NCI-H2081 treated with DMSO at 0.1 percent for 48 hours (cell line): ENCODE measurements at regions not wholly inside any gene's neighbourhood (a gene's known extent, or its start where the extent isn't known, plus 50 kb on each side); places are given as distances from the start of the nearest gene placed in this dataset.

Experiments
- DNase-seq: peaks from one replicate; lab custom pipeline; 2025; lab: John Stamatoyannopoulos, UW

DNA sequence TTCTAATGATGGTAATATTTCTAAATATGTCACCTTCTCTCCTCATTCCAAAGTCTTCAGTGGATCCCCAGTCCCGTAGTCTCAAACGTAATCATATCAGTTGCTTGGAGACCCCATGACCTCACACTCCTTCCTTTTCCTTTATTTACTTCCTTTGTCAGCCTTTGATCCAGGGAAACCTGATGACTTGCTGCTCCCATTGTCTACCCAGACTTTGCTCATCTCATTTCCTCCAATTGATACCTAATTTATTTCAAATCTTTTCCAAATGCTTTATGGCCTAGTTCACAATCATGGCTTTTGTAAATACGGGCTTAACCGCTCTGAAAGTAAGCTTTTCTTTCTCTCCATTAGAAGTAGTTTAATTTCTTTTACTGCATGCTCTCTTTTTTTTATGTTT is 402.4 kb upstream of the CYRIA start:
- no peak for DNase-seq

DNA sequence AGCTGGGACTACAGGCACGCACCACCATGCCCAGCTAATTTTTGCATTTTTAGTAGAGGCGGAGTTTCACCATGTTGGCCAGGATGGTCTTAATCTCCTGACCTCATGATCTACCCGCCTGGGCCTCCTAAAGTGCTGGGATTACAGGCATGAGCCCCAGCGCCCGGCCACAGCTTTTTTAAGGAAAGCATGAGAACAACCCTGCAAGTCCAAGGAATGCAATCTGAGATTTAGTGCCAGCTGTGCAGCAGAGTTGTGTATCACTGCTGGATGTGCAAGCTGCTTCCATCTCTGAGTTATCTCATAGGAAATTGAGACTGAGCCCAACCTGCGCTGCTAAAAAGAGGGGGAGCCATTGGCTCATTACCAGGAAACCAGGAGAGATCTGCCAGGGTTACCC is 399.9 kb upstream of the CYRIA start:
- DNase-seq, result no peak

DNA sequence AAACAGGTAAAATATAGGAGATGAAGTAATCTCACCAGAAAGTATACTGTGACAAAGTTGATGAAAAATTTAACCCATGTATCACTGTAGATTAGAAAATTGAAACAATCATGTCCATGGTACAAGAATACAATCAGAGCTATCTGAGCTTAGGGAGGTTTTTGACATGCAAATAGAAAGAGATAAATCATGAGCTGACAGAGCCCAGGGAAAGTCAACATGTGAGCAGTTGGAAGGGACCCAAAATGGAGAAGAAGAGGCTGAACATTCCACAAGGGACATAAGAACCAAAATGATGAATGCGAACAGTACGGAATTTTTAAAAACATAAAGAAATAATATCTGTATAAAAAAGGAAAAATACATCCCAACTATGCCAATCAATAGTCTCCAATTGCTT is 395.4 kb upstream of the CYRIA start:
- DNase-seq, result no peak

DNA sequence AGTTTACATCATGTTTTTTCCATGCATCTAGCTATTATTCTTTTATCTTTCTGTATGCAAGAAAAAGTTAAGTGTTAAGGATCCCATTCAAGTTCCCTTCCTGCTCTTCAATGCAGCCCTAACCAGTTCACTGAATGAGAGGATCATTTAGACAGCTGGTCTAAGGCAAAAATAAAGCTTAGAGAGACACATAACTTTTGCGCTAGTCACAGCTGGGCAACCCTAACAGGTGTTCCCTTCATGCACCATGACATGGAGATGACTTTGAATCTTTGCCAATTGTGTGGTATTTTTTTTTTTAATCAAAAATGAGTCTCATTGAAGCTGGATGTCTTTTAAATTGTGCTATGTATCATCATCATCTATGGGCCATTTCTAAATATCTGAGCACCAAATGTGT is 393.8 kb upstream of the CYRIA start:
- DNase-seq, result no peak

DNA sequence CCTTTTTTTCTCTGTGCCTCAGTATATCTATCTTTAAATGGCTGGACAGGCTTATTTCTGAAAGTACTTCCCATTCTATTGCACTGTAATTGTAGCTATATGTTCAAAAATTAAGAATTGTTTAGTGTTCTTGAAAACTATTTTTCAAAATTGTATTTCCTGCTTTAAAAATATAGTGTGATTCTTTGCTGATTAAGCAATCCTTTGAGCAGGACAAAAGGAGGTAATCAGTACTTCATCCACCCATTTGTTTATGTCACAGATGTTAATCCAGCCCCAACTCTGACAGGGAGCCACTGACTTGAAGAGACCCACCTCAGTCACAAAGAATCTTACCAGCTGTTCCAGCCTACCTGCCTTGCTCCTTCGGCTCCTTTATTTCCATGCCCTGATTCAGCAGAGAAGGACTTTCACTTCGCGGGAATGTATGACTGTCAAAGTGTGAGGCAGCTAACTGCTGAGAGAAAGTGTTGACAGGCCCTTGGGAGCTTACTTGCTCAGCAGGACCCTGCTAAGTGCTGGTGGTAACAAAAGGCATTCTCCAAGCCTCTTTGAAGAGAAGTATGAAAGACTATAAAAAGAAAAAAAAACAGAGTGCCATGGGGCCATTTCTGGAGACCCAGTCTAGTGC is 393.3 kb upstream of the CYRIA start:
- no peak for DNase-seq

DNA sequence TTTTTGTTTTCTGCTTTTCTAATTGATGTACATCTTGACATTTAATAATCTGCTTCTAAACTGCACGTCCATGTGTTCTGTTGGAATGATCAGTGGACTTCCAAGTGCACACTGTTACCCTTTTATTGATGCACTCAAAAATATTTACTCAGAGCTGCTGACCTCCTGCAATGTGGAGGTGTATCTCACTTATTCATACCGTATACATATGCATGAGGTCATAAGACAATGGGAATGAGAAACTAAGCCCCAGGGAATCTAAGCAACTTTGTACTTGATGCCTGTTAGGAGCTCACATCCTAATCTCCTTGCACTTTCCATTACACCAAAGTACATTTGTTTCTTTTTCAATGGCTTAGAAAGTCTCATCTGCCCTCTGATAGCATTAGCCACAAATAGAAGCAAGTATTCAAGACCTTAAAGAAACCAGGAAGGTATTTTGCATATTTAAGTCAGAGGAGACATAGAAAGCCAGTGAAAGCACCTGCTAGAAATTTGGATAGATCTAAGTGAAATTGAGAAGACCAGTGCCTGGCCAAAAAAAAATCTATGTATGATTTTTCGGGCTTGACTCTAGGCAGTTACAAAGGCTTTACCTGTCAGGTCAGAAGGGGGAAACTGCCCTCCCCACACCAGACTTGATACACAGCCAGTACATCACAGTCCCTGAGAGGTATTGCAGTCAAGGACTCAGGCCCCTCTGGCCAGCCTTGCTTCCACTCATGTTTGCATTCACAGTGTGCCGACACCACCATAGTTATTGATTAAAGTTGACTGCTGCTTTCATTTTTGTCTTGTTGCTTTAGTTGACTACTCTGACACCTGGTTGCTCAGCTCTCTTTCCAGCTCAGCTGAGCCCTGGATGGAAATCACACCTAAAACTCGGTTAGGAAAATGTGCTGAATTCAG is 391.7 kb upstream of the CYRIA start:
- no peak for DNase-seq

DNA sequence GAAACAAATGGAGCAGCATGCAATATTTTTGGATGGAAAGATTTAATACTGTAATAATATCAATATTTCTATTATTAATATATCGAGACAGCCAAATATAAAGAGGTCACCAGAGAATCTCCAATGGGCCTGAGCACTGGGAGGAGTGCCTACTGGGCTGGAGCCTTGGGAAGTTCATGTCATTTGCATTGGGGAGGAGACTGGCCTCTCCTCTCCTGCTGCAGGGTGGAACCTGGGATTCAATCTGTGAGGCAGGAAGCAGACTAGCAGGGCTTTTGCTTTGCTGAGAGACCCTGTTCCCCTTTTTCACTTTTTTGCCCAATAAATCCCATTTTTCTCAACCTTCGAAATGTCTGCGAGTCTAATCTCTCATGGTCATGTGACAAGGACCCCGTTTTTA is 390.6 kb upstream of the CYRIA start:
- DNase-seq, result no peak

DNA sequence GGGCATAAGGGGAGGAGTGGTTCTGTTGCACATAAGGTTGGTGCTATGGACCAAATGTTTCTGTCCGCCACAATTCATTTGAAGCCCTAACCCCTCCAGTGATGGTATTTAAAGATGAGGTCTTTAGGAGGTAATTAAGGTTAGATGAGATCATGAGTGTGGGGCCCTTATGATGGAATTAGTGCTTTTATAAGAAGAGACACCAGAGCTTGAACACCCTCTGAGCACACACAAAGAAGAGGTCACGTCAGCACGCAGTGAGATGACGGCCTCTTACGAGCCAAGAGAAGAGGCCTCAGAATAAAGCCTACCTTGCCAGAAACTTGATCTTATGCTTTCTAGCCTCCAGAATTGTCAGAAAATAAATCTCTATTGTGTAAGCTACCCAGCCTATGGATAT is 386.4 kb upstream of the CYRIA start:
- no peak for DNase-seq

DNA sequence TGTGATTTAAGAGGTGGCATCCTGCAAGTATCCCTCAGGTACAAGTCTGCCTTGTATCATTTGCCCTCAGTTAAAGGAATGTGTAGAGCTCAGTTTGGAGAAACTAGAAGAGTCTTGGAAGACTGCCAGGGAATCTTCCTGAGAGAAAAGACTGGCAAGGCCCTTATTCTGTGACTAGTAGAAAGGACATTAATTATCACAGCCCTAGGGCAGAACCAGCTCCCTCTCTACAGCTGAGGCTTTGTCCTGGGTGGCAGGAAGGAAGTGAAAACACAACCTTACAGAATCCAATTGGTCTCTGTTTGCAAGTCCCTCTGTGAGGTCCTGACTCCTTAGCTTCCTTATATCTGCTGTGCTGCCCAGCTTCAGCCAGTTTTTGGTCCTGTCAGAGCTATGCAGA is 385.9 kb upstream of the CYRIA start:
- DNase-seq, result no peak

DNA sequence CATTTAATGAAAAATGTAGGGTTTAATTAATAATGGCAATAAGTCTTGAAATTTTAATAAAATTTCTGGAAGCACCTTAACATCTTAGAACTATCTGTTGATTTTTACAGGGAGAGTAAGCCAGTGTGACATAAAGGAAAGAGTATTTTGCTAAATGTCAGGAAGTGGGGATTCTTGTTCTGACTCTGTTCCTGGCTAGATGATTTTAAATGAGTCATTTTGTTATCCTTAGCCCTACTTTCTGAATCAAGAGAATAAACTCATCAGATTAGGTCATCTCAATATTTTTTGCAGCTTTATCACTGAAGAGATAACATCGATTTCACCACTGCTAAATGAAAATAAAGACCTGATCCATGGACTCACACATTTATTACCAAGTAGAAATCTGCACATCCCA is 377.5 kb upstream of the CYRIA start:
- no peak for DNase-seq

DNA sequence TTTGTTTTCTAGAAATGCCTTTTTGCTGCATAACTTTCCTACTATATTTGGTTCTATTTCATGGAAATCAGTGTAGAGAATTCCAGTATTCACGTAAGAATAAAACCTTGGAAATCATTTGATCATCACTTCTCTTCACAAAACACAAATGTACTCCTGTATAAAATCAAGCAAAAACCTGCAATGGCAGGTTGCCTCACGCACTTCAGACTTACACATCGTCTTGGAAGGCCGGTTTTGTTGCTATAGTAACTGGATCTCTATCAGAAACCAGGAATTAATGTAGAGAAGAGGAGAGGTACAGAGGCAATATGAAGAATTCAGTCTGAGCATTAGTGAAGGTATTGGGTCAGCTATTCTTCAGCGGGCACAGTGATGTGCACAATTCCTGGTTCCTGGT is 370.7 kb upstream of the CYRIA start:
- no peak for DNase-seq

DNA sequence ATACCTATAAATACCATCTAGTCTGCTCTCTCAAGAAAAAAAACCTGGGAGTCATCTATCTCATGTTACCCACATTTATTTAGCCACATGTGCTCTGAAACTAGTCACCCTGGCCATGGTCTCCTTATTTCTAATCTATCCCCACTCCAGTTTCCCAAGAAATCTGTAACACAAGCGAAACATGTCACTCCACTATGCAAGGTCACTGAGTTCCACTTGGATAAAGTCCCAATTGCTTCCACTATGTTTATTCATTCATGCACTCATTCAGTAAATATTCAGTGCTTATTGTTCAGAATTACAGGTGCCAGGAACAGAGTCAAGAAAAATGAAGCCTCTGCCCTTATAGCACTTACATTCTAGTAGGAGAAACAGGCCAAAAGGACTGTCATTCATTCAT is 369.4 kb upstream of the CYRIA start:
- DNase-seq, result no peak

DNA sequence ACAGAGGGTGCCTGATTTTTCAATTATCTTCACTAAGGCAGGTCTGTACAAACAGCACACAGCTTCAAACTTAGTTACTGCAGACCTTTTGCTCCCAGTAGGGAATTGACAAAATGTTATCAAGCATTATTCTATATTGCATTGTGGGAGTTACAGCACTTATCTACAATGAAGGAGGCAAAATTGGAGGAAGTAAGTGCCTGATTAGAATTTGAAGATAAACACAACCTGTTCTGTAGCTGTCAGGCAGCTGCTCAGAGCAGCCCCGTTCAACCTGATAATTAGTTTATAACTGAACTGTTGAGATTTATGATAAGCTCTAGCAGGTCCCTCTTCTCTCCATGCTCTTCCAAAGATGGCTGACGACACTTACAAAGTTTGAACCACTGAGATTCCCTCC is 364.4 kb upstream of the CYRIA start:
- DNase-seq, result no peak

DNA sequence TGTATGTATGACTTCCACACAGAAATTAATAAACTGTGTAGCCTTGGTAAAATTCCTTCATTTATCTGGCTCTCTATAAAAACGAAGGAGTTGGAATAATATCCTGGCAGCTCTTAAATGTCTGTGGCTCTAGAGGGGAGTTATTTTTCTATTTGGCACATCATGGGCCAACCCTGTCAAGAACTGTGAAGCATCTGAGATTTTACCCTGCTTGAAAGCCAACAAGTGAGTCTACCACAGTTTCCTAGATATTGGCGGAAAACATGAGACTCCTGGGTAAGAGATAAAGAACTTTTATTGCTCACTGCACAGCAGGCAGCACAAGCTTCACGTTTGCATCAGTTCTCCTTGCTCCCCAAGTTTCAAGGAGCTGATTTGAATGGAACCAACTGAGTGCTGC is 346.7 kb upstream of the CYRIA start:
- no peak for DNase-seq

DNA sequence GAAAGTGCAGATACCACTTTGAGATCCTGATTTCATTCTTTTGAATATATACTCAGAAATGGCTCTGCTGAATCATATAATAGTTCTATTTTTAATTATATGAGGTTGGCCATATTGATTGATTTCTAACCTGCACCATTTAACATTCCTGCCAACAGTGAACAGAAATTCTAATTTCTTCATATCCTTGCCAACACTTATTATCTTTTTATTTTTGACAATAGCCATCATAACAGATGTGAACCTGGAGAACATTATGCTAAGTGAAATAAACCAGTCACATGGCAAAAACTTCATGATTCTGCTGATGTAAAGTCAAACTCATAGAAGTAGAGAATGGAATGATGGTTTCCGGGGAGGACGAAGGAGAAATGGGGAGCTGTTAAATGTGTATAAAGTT is 344.5 kb upstream of the CYRIA start:
- DNase-seq, result no peak

DNA sequence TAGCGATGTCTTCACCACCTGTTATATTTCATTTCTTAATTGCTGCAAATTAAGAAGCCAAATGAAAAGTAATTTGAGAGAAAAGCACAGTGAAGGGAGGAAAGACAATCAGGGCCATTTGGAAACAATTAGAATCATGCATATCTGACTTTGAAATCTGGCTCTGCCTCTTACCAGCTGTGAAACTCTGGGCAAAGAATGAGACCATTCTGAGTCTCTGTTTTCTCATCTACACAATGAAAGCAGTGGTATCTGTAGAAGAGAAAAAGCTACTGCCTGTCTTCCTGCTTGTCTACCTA is 334.5 kb upstream of the CYRIA start:
- DNase-seq, result no peak

DNA sequence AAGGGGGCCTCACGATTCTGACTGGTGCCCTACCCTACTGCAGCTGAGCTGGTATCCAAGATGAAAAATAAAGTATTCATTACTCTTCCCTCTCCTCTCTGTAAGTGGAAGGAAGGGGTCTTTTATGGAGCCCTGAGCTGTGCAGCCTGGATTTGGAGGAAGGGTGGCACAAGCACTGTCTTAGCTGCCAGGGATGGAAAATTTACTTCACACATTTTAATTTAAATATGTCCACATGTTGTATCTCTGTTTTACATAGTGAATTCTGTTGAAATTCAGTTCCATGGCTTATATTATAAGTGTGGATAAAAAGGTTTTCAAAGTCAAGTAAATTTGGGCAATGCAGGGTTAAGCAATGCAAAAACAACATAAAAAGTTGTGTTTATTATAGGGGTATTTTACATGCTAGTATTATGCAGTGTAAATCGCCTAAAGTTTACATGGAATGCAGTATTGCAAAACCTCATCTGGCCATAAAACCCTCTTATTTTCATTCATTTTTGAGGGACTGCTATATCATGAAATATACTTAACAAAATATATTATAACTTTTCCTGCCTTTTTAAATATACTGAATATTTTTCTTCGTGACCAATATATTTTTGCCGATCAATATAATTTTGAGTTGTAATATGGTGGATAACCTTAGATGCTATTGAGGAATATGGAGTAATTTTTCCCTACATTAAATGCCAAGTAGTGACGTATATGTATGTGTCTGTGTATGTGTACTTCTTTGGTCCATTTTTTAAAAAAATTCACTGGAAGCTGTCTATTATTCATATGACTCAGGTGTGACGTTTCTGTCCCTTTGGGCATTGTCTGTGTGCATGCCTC is 333.9 kb upstream of the CYRIA start:
- no peak for DNase-seq

DNA sequence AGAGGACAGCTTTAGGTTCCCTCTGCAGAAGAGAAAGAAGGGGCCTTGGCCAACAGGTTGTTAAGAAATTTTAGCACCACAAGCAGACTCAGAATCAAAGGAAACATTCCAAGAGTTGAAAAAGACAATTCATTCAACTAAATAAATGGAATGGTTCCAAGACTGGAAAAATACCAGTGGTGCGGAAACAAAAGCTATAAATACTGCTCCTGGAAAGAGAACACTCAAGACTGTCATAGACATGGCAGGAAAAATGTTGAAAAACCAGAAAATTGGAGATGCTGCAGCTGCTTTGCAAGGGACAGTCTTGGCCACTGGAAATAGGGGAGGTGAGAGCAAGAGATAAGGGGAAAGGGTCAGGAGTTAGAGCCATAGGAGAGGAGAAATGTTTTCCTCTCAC is 312.7 kb upstream of the CYRIA start:
- DNase-seq, result no peak

DNA sequence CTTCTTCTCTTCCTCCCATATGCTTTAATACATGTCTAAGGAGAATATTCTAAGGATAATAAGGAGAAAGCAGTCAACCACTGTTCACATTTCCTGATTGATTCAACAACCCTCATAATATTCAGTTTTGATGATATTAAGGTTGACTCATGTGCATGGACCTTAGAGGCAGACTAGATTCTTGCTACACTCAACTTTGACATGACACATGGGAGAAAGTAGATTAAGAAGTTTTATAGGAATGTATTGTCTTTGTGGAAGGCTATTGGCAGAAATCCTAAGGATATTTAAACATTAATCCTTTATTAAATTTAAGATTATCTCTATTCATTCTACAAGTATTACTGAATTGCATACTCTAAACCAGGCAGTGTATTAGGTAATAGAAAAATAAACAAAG is 309.1 kb upstream of the CYRIA start:
- no peak for DNase-seq

DNA sequence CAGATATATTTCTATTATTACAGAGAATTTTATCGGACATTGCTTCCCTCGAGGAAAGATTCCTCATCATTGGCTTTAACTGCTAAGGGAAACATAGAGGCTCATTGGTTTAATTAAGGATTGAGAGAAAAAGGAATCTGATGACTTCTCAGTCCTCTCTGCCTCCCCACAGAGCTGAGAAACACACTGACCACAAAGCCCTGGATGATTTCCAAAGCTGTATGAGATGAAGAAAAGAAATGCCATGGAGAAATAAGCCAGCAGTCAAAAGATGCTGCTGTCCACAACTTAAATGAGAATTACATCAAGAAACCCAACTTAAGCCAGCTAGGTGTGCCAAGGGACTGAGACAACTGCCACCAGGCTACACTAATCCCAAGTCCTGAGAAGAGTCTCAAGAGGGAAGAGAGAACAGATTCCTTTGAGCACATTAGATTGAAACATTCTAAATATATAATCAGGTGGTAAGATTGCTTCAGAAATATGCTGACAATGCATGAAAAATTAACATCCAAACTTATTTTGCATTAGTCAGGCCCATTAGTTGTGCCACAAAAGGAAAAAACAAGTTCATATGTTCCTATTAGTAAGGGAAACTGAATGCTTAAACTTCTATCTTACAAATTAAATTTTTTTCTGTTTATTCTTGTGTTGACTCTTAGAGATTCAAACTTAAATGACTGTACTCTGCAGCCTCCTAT is 308.1 kb upstream of the CYRIA start:
- no peak for DNase-seq

DNA sequence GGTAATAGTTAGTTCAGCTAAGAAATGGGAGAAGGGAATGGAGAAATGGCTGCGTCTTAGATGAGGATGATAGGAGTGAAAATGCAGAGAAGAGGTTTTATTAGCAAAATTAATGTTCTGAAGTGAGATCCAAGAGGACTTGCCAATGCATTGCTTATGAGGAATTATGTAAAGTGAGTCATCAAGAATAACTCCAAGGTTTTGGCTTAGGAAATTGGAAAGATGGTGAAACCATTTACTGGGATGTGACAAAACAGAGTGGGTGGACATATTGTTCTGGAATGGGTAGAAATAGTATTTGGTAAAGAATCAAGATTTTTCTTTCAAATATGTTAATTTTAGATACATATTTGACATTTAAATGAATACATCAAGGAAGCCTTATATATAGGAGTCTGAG is 306.6 kb upstream of the CYRIA start:
- no peak for DNase-seq

DNA sequence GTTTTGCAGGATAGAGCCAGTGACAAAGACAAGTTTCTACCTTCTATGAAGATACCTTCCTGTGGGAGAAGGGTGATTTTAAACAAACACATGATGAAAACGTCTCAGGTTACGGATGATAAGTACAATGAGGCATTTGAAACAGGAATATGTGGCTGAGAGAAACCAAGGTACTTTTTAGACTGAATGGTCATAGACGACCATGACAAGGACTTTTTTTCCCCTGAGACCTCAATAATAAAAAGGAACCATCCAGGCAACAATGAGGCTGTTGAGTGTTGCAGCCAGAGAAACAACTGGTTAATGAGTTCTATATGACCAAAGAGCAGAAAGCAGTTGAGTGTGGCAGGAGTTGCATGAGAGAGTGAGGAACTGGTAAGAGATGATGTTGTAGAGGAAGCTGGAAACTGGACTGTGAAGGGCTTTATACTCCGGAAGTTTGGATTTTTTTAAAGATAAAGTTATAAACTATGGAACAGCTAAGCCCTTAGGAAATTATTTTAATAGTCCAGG is 306.1 kb upstream of the CYRIA start:
- no peak for DNase-seq
